CD4-positive, alpha-beta T cell (primary cell): ENCODE measurements at regions not wholly inside any gene's neighbourhood (a gene's known extent, or its start where the extent isn't known, plus 50 kb on each side); places are given as distances from the start of the nearest gene placed in this dataset.
"Not testable (repeated sequence)": the region's sequence is repeated elsewhere in the genome, so short reads cannot be mapped to it uniquely, and the experiment has no call there.

Experiments
- ATAC-seq: fragments of 200-7000 bp; cut with Tn5 transposase; one replicate; pipeline ENCODE4 v1.10.0; 2022; ENCODE audit warnings: mild to moderate bottlenecking; ENCODE audit not compliant: poor library complexity
- CTCF ChIA-PET: fragments of 350-600 bp; sonication (Branson Sonifier 250); formaldehyde crosslinking; loops from one replicate; lab custom pipeline; 2021; ENCODE audit warnings: antibody characterized with exemption, inconsistent platforms; lab: Charles Lee
- POLR2A ChIA-PET: fragments of 350-600 bp; sonication (Branson Sonifier 250); formaldehyde crosslinking; loops from one replicate; lab custom pipeline; 2021; ENCODE audit warnings: antibody characterized with exemption, inconsistent platforms; lab: Charles Lee
- DNase-seq, 14 experiments: peaks; one replicate each; pipeline ENCODE4 v3.0.0-alpha.2; 2013 to 2020; ENCODE audit warnings: mixed read lengths in 2 of 14
- H3K27ac ChIP-seq, 2 donors: one replicate each; pipeline versions ENCODE4 v1.5.1 to v1.7.0; 2013; ENCODE audit warnings: low read length in 2 of 2, low read depth in 1 of 2, mild to moderate bottlenecking in 1 of 2
- H3K27me3 ChIP-seq, 2 experiments: 1 replicate in 1 of 2; 2 replicates in 1 of 2; pipeline versions ENCODE4 v1.6.1 to v1.7.0; 2013; ENCODE audit warnings: low read length in 2 of 2, control low read depth in 1 of 2, mild to moderate bottlenecking in 1 of 2, moderate library complexity in 1 of 2; ENCODE audit not compliant: insufficient read depth in 2 of 2, control insufficient read depth in 1 of 2
- H3K36me3 ChIP-seq: one replicate; pipeline ENCODE4 v1.6.1; 2013; ENCODE audit warnings: low read length, control low read depth; ENCODE audit not compliant: insufficient read depth
- H3K4me1 ChIP-seq: one replicate; pipeline ENCODE4 v1.6.1; 2013; ENCODE audit warnings: low read length, control low read depth; ENCODE audit not compliant: insufficient read depth
- H3K4me3 ChIP-seq: one replicate; pipeline ENCODE4 v1.5.1; 2013; ENCODE audit warnings: mild to moderate bottlenecking, low read length, moderate library complexity
- H3K9me3 ChIP-seq, 2 experiments: 1 replicate in 1 of 2; 2 replicates in 1 of 2; pipeline versions ENCODE4 v1.6.1 to v1.7.0; 2013; ENCODE audit warnings: low read length in 2 of 2, mild to moderate bottlenecking in 2 of 2, control low read depth in 1 of 2, moderate library complexity in 1 of 2; ENCODE audit not compliant: control insufficient read depth in 1 of 2, insufficient read depth in 1 of 2
- H3K27ac Mint-ChIP-seq: one replicate; pipeline ENCODE4 v1.8.0; 2020; ENCODE audit warnings: mixed read lengths
- H3K27me3 Mint-ChIP-seq: one replicate; pipeline ENCODE4 v1.8.0; 2021; ENCODE audit warnings: mixed read lengths
- H3K36me3 Mint-ChIP-seq: one replicate; pipeline ENCODE4 v1.8.0; 2021; ENCODE audit warnings: low read depth, mixed read lengths
- H3K4me1 Mint-ChIP-seq: one replicate; pipeline ENCODE4 v1.8.0; 2021; ENCODE audit warnings: low read depth, mixed read lengths
- H3K4me3 Mint-ChIP-seq: one replicate; pipeline ENCODE4 v1.8.0; 2020; ENCODE audit warnings: mild to moderate bottlenecking, mixed read lengths
- H3K9me3 Mint-ChIP-seq: one replicate; pipeline ENCODE4 v1.8.0; 2020; ENCODE audit warnings: mixed read lengths
- CTCF ChIP-seq: fragments of 200-600 bp; IDR thresholded peaks from one replicate; pipeline ENCODE4 v1.8.0; 2022; ENCODE audit warnings: antibody characterized with exemption, mild to moderate bottlenecking
- intact Hi-C, 2 experiments: fragments of 100-400 bp; cut with DNase I in 1 of 2; cut with micrococcal nuclease in 1 of 2; formaldehyde crosslinking; loops; one replicate each; pipeline versions ENCODE4 v1.15.1 to v1.9.0; 2023 to 2025; cut with DNase I, micrococcal nuclease

- Histone ChIP-seq H3K4me1 (no peaks in the 10 kb centered on the region), H3K27me3 (no peaks in the 10 kb centered on the region), H3K4me3 (no peak overlapping the region), H3K9me3 (no peaks in the 10 kb centered on the region), H3K27ac (no peak overlapping the region), H3K36me3 (no peaks in the 10 kb centered on the region)
- intact Hi-C loops = no loop called here
- H3K4me1 Mint-ChIP-seq = no peaks in the 10 kb centered on the region
- ChIA-PET CTCF (no interaction called here), POLR2A (interaction anchor here (0.8 kb wide), 1 partner anchor 15 kb away, joined by 3 read pairs; no protein-coding TSS in a partner anchor)
- TF ChIP-seq CTCF = no peak
- no peak overlapping the region for H3K4me3 Mint-ChIP-seq
- no peak for ATAC-seq
- no peaks in the 10 kb centered on the region for H3K9me3 Mint-ChIP-seq
- no peaks in the 10 kb centered on the region for H3K36me3 Mint-ChIP-seq
- no peaks in the 10 kb centered on the region for H3K27me3 Mint-ChIP-seq
- no peak for DNase-seq
- H3K27ac Mint-ChIP-seq = no peak overlapping the region
These were observed 58.2 kb upstream of the RBM47 start for GRCh38 chr4:40687676-40688389.

GRCh38 chr4:40688446-40689095 is 58.9 kb upstream of the RBM47 start:
- intact Hi-C loops = no loop called here
- H3K4me3 ChIP-seq = no peak overlapping the region
- H3K27ac Mint-ChIP-seq = no peak overlapping the region
- ChIA-PET POLR2A (no interaction called here), CTCF (interaction anchor here (1.2 kb wide), 1 partner anchor 16 kb away, joined by 3 read pairs; no protein-coding TSS in a partner anchor)
- no peaks in the 10 kb centered on the region for H3K36me3 Mint-ChIP-seq
- H3K9me3 ChIP-seq = no peaks in the 10 kb centered on the region
- no peaks in the 10 kb centered on the region for H3K4me1 Mint-ChIP-seq
- no peak overlapping the region for H3K27ac ChIP-seq
- no peaks in the 10 kb centered on the region for H3K27me3 Mint-ChIP-seq
- H3K4me3 Mint-ChIP-seq = no peak overlapping the region
- ATAC-seq (no peak), DNase-seq (no peak)
- no peaks in the 10 kb centered on the region for H3K4me1 ChIP-seq
- TF ChIP-seq CTCF = no peak
- no peaks in the 10 kb centered on the region for H3K27me3 ChIP-seq
- H3K9me3 Mint-ChIP-seq = no peaks in the 10 kb centered on the region
- H3K36me3 ChIP-seq = no peaks in the 10 kb centered on the region

DNA sequence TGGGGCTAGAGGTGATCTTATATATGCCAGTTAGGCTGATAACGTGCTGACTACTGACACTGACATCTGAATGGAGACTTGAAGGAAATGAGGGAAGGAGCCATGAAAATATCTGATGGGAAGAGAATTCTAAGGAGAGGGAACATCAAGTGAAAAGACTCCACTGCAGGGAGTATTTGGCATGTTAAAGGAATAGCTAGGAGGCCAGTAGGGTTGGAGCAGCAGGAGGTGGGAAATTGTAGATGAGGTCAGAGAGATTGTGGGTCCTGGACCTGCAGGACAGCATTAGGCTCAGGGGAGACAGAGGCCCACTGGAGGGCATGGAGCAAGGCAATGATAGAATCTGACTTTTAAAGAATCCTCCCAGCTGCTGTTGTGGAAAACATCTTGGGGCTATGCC is 55.8 kb upstream of the NSUN7 start:
- Mint-ChIP-seq H3K36me3 (no peaks in the 10 kb centered on the region), H3K4me3 (no peak overlapping the region), H3K27me3 (no peaks in the 10 kb centered on the region), H3K27ac (no peak overlapping the region), H3K9me3 (no peaks in the 10 kb centered on the region), H3K4me1 (no peaks in the 10 kb centered on the region)
- DNase-seq (no peak), ATAC-seq (no peak)
- H3K4me1 ChIP-seq = no peaks in the 10 kb centered on the region
- H3K27me3 ChIP-seq = no peaks in the 10 kb centered on the region
- no peaks in the 10 kb centered on the region for H3K36me3 ChIP-seq
- ChIA-PET POLR2A (no interaction called here), CTCF (interaction anchor here (0.6 kb wide), 1 partner anchor 181 kb away, joined by 3 read pairs; no protein-coding TSS in a partner anchor)
- no peak for TF ChIP-seq CTCF
- no peak overlapping the region for H3K27ac ChIP-seq
- no peaks in the 10 kb centered on the region for H3K9me3 ChIP-seq
- no peak overlapping the region for H3K4me3 ChIP-seq
- intact Hi-C loops = no loop called here

DNA sequence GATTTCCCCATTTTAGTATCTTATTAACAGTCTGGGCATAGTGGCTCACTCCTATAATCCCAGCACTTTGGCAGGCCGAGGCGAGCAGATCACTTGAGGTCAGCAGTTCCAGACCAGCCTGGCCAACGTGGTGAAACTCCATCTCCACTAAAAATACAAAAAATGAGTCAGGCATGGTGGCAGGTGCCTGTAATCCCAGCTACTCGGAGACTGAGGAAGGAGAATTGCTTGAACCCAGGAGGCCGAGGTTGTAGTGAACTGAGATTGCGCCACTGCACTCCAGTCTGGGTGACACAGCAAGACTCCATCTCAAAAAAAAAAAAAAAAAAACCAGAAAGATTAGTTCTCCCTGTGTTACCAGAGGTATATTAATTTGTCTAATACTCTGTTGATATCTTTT is 52.3 kb upstream of the NSUN7 start:
- H3K27me3 ChIP-seq, H3K36me3 Mint-ChIP-seq, H3K27me3 Mint-ChIP-seq, H3K4me1 ChIP-seq, ATAC-seq, H3K9me3 Mint-ChIP-seq, H3K4me3 Mint-ChIP-seq, CTCF ChIA-PET, DNase-seq, intact Hi-C loops, POLR2A ChIA-PET, H3K4me3 ChIP-seq, H3K4me1 Mint-ChIP-seq, H3K27ac ChIP-seq, H3K9me3 ChIP-seq, H3K27ac Mint-ChIP-seq, H3K36me3 ChIP-seq: not testable (repeated sequence)
